A673 (cell line): ENCODE measurements at regions not wholly inside any gene's neighbourhood (a gene's known extent, or its start where the extent isn't known, plus 50 kb on each side); places are given as distances from the start of the nearest gene placed in this dataset.

Experiments
- BruUV-seq: library from RNA; stranded (reverse); fragments of 400-500 nt; replicated peaks from 2 replicates; lab custom pipeline; 2021; lab: Mats Ljungman, UMichigan
- CTCF ChIA-PET: fragments of 300-600 bp; sonication (Branson Sonifier 250); formaldehyde crosslinking; loops from one replicate; lab custom pipeline; 2022; ENCODE audit warnings: antibody characterized with exemption; lab: Charles Lee
- POLR2A ChIA-PET: fragments of 300-600 bp; sonication (Branson Sonifier 250); formaldehyde crosslinking; loops from one replicate; lab custom pipeline; 2022; ENCODE audit warnings: antibody characterized with exemption; ENCODE audit not compliant: low non-redundant PET; lab: Charles Lee
- DNase-seq: peaks from one replicate; pipeline ENCODE4 v3.0.0-alpha.2; 2015; ENCODE audit warnings: low spot score
- H3K27ac ChIP-seq: fragments of 200-600 bp; sonication (generic); 2 replicates; pipeline ENCODE4 v1.5.1; 2016; ENCODE audit warnings: mixed run types, low read depth, mild to moderate bottlenecking, mixed read lengths, antibody characterized with exemption, low read length; ENCODE audit not compliant: poor library complexity, severe bottlenecking
- H3K27me3 ChIP-seq: fragments of 200-600 bp; sonication (generic); replicated peaks from 2 replicates; pipeline ENCODE4 v1.6.1; 2017; ENCODE audit warnings: mixed run types, low read depth, mild to moderate bottlenecking, mixed read lengths, antibody characterized with exemption, low read length; ENCODE audit not compliant: insufficient read depth, poor library complexity
- H3K36me3 ChIP-seq: fragments of 200-600 bp; sonication (generic); 2 replicates; pipeline ENCODE4 v1.6.1; 2016; ENCODE audit warnings: mixed run types, mild to moderate bottlenecking, mixed read lengths, antibody characterized with exemption, low read length; ENCODE audit not compliant: insufficient read depth, poor library complexity, severe bottlenecking
- H3K4me1 ChIP-seq: fragments of 200-600 bp; sonication (generic); 2 replicates; pipeline ENCODE4 v1.6.1; 2017; ENCODE audit warnings: mixed run types, mild to moderate bottlenecking, mixed read lengths, antibody characterized with exemption, low read length; ENCODE audit not compliant: insufficient read depth, poor library complexity, severe bottlenecking
- H3K4me3 ChIP-seq: fragments of 200-600 bp; sonication (generic); 2 replicates; pipeline ENCODE4 v1.5.1; 2016; ENCODE audit warnings: low read depth, mixed run types, mild to moderate bottlenecking, mixed read lengths, low read length; ENCODE audit not compliant: poor library complexity, severe bottlenecking
- H3K9me3 ChIP-seq: fragments of 200-600 bp; sonication (generic); 2 replicates; pipeline ENCODE4 v1.6.1; 2016; ENCODE audit warnings: mixed run types, low read depth, mild to moderate bottlenecking, mixed read lengths, antibody characterized with exemption, low read length; ENCODE audit not compliant: poor library complexity, severe bottlenecking
- EZH2 ChIP-seq: fragments of 200-600 bp; sonication (generic); IDR thresholded peaks from 2 replicates; pipeline ENCODE4 v1.6.1; 2017; ENCODE audit warnings: borderline replicate concordance, low read depth, mild to moderate bottlenecking, mixed read lengths, antibody characterized with exemption, low read length; ENCODE audit not compliant: poor library complexity, severe bottlenecking
- intact Hi-C: fragments of 100-400 bp; cut with micrococcal nuclease; formaldehyde crosslinking; loops from one replicate; pipeline ENCODE4 v1.10.0; 2022; ENCODE audit not compliant: unreplicated experiment
- TF ChIP-seq, protein P1 (sequence below): fragments of 300-800, 200-600 bp; sonication (generic); conservative IDR thresholded peaks from 2 replicates; pipeline ENCODE4 v1.5.1; 2017; ENCODE audit warnings: low read depth, mild to moderate bottlenecking, antibody characterized with exemption, low read length, moderate library complexity, mixed read lengths

DNA sequence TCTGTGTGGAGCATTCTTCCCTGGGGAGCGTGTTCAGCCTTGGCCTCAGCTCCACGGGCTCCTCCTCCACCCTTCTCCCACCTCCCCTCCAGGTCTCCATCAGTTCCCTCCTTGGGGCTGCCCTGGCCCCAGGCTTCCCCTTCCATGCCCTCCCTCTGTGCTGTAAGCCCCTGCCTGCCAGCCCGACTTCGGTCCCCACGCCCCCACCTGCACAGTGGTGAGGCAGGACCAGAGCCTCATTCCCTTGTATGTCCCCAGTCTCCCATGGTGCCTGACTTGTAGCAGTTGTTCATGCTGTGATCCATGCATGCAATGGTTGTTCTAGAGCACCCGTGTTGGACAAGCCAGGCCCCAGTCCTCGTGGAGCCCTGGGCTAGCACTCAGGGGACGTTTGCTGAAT, 199.4 kb downstream of the RBFOX3 start:
- intact Hi-C loops: no loop called here
- Histone ChIP-seq H3K27me3 (peaks cover 84% of the 10 kb centered on the region), H3K27ac (no peak overlapping the region), H3K4me3 (no peak overlapping the region), H3K9me3 (no peaks in the 10 kb centered on the region), H3K36me3 (no peaks in the 10 kb centered on the region), H3K4me1 (no peaks in the 10 kb centered on the region)
- TF ChIP-seq EZH2: no peak
- TF ChIP-seq, protein P1, sequence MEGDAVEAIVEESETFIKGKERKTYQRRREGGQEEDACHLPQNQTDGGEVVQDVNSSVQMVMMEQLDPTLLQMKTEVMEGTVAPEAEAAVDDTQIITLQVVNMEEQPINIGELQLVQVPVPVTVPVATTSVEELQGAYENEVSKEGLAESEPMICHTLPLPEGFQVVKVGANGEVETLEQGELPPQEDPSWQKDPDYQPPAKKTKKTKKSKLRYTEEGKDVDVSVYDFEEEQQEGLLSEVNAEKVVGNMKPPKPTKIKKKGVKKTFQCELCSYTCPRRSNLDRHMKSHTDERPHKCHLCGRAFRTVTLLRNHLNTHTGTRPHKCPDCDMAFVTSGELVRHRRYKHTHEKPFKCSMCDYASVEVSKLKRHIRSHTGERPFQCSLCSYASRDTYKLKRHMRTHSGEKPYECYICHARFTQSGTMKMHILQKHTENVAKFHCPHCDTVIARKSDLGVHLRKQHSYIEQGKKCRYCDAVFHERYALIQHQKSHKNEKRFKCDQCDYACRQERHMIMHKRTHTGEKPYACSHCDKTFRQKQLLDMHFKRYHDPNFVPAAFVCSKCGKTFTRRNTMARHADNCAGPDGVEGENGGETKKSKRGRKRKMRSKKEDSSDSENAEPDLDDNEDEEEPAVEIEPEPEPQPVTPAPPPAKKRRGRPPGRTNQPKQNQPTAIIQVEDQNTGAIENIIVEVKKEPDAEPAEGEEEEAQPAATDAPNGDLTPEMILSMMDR: no peak
- CTCF ChIA-PET: no interaction called here
- no TSS peak for BruUV-seq
- POLR2A ChIA-PET: interaction anchor here (0.6 kb wide), 1 partner anchor 14 kb away, joined by 3 read pairs; no protein-coding TSS in a partner anchor
- DNase-seq: no peak

DNA sequence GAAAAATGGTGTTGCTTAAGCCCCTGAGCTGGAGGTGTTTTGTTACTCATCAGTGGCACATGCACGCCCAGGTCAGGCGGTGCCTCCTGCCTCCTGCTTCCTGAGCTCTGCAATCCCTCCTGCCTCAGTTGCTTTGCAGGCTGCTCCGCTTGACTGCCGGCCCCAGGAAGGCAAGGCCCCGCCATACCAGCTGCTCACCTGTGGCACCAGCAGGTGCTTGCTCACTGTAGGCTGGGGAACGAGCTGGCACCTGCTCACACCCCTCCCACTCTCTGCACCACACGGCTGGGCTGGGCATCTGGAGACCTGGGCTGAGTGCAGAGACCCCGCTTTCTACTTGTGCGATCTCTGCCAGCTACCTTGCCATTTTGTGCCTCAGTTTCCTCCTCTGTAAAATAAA, 200.2 kb downstream of the RBFOX3 start:
- Histone ChIP-seq H3K4me1 (no peaks in the 10 kb centered on the region), H3K4me3 (no peak overlapping the region), H3K9me3 (no peaks in the 10 kb centered on the region), H3K36me3 (no peaks in the 10 kb centered on the region), H3K27me3 (peaks cover 86% of the 10 kb centered on the region), H3K27ac (no peak overlapping the region)
- no peak for DNase-seq
- TF ChIP-seq, protein P1: no peak
- TF ChIP-seq EZH2: no peak
- ChIA-PET POLR2A (no interaction called here), CTCF (no interaction called here)
- no TSS peak for BruUV-seq
- intact Hi-C loops: no loop called here

DNA sequence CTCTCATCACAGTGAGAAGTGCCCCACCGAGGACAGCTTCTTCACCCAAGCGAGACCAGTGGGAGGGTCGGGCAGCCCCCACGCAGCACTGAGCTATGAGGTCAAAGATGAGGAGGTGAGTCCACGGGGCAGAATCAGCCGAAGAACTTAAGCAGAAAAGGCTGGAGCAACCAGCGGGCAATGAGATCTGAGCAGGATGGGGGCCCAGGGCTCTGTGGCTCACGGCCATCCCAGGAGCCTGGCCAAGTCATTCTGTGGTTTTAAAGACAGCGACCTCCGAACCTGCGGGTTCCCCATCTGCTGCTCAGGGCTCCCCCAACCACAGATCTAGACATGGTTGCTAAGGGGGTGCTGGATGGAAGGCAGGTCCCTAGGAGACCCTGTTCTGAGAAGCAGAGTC, 202.6 kb downstream of the RBFOX3 start:
- intact Hi-C loops: no loop called here
- BruUV-seq: no TSS peak
- no peak for DNase-seq
- POLR2A ChIA-PET: no interaction called here
- Histone ChIP-seq H3K27me3 (peaks cover 69% of the 10 kb centered on the region), H3K36me3 (no peaks in the 10 kb centered on the region), H3K4me3 (no peak overlapping the region), H3K9me3 (no peaks in the 10 kb centered on the region), H3K4me1 (no peaks in the 10 kb centered on the region), H3K27ac (no peak overlapping the region)
- CTCF ChIA-PET: no interaction called here
- TF ChIP-seq EZH2: no peak
- TF ChIP-seq, protein P1: no peak
